Stimulated activated CD8-positive, alpha-beta memory T cell treated with anti-CD3 and anti-CD28 coated beads, Interleukin-7, amount 100 ng/mL, for 1 hour (primary cell): ENCODE measurements at regions not wholly inside any gene's neighbourhood (a gene's known extent, or its start where the extent isn't known, plus 50 kb on each side); places are given as distances from the start of the nearest gene placed in this dataset.
"Not testable (repeated sequence)": the region's sequence is repeated elsewhere in the genome, so short reads cannot be mapped to it uniquely, and the experiment has no call there.

Experiments used
- DNase-seq, 2 donors: peaks; one replicate each; pipeline ENCODE4 v3.0.0-alpha.2; 2020; ENCODE audit warnings: low read depth in 2 of 2

DNA sequence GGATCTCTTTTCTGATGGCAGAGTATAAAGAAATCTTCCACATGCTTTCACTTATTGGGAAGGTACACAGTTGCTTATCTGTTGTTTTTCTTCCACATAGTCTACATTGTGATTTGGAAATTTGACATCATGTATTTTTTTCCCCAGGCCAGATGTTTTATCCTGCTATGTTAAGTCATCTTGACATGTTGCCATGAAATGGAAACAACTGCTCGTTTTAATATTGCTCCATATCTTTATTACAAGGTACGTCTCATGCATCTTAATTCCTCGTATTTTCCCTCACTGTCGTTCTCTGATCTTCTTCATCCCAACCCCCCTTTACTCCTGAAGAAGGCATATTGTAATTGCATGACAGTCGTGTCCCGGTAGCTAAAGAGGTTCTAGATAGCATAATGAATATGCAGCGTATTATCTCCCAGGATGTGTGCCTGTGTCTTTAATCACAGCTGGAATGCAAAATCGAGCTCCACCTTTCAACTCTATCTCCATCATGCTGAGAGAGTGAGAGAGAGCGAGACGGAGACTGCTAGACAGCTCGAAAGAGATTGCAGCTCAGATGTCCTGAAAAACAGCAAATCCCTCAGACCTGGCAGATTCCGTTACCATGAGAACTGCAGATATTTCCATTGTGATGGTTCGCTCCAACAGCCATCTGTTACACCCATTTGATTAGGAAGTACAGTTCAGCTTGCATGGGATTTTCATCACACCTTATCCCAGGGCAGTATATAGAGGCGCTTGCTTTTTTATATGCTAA is 281.7 kb downstream of the TMEM38B start:
- DNase-seq, result no peak

DNA sequence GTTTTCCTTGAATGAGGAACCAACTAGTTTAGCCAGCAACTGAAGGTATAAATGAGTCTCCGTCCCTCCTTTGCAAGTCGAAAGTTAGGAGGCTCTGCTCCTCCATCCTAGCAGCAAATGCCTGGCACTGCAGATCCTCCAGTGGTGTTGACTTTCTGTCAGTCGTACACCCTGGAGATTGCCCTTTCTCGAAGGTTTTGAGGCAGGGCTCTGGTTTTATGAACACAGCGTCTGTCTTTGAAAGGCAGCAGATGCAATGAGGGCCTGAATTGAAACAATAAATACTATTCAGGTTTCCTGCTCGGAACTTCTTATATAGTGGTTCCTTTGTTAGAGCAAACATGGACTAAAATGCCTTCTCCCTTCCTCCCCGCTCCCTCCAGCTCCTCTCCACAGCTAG is 284.0 kb downstream of the TMEM38B start:
- no peak for DNase-seq

DNA sequence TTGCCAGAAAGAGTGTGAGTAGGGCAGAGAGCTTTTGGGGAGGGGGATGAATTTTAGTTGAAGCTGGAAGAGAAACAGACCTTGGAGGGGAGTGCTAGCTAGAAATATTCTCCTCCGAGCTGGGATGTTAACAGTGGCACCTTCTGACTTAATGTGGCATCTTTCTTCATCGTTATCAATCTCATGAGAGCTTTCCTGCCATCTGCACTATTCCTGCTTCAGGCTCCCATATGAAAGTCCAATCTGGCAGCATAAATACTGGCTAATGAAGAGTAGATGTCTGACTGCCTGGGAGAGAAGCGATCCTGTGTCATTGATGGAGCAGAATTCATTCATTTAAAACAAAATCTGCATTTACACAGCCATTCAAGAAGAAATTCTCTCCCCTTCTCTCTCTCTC is 284.5 kb downstream of the TMEM38B start:
- DNase-seq, result no peak

DNA sequence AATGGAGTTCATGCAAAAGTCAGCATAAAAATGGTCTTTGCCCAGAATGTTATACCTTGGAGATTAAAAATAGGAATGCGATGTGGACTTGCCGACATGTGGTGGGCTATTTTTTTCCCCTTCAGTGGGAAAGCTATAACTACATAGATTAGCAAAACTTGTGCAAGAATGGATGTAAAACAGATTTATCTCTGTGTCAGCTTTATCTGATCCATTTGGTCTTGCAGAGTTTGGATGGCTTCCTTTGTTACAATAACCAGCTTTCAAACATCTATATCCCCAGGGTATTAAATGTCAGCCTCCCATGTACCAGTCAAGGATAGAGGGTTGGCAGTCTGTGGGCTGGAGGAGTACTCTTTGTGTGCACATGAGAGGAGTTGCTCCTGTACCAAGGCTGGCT is 284.9 kb downstream of the TMEM38B start:
- DNase-seq, result no peak

DNA sequence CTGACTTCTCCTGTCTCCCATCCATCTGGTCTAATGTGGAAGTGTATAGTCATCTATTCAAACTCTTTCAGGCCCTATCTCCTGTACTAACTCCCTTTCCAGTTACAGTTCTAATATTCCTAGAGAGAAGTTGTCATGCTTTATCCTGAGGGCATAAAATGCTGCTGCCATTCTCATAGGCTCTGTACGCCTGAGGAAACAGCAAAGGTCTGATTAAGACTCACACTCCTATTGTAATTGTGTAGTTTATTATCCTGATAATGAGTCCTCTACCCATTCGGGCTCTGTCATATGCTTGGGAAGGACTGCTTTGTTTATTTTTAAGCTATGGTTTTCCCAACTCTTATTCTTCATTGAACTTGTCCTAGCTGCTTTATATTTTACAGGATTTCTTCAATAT is 290.4 kb downstream of the TMEM38B start:
- no peak for DNase-seq

DNA sequence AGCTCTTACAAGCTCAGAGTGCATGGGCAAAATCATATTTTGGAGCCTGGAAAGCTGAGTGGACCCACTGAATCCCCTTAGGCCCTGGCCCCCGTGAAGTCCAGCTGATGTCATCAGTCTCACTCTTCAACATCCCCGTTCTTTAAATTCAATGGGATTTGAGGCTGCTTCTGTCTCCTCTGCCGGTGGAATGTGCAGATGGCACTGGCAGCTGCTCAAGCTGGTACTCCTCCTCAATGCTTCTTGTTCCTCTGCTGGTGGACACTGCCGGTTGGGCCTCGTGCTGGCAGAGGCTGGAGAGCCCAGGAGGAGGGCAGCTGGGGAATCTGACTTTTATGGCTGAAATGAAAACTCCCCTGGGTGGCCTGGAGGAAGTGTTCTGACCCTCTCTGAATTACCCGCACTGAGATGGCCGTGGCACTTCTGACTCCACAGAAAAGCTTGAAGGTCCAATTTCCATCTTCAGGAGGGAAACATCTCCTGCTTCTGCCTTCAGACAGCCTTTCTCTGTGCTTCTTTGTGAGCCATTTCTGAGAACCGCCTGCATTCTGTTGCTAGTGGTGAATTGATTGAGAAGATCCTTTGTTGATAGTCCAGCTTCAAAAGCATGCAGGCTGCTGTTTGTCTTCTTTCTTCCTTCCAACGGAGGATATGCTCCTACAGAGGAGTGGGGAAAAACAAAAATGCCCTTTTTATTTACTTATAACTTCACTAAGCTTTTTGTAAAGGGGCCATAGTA is 298.9 kb downstream of the TMEM38B start:
- no peak for DNase-seq

- no peak for DNase-seq
Measured at GRCh38 chr9:105993921-105994715, 299.8 kb downstream of the TMEM38B start.

- DNase-seq, result no peak
Measured at GRCh38 chr9:105994970-105995369, 300.6 kb downstream of the TMEM38B start.

DNA sequence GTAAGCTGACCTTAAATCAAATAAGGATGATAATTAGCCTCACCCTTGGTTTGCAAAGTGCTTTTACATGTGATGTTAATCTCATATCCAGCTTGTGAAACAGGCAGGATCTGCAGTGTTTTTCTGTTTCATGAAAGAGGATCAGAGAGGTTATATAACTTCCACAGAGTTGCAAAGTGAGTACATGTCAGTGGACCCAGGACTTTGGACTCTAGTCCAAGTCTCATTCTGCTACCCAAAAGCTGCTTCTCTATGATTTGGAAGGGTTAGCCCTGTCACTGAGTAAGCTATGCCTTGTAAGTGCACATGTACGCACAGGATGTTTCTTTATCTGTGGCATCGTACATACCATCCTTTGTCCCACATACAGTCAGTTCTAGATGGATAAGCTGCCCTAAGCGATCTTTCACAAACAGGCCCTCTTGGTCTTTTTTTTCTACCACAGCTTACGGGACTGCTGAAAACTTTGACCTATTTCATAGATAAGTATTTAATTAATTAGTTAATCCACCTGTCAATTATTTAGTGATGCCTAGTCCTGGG is 322.9 kb downstream of the TMEM38B start:
- no peak for DNase-seq

GRCh38 chr9:106019039-106019680 is 324.8 kb downstream of the TMEM38B start:
- DNase-seq, result no peak

- DNase-seq, result no peak
Measured at GRCh38 chr9:106019702-106020101, 325.4 kb downstream of the TMEM38B start.

DNA sequence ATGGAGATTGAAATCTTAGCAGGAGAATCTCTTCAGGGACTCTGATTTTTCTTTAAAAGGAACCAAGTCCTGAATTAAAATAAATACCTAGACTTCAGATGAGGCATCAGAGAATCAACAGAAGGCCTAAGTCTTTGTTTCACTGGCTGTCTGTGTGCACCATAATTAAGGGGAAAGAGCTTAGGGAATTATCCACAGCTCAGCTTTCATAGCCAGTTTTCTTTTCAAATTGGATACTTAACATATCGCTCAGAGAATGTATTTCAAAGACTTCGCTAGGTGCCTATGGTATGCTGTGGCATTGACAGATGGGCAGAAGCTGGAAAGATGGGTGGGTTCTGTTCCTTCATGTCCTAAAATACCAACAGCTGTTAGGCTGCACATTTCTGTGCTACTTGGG is 325.8 kb downstream of the TMEM38B start:
- no peak for DNase-seq

DNA sequence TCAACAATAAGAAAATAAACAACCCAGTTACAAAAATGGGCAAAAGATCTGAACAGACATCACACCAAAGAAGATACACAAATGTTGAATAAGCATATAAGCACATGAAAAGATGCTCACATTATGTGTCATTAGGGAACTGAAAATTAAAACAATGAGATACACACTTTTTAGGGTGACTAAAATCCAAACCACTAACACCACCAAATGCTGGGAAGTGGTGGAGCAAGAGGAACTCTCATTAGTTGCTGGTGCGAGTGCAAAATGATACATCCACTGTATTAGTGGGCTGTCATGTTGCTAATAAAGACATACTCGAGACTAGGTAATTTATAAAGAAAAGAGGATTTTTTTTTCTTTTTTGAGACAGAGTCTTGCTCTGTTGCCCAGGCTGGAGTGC is 329.1 kb downstream of the TMEM38B start:
- no peak for DNase-seq

GRCh38 chr9:106025453-106025852 is 331.1 kb downstream of the TMEM38B start:
- no peak for DNase-seq

DNA sequence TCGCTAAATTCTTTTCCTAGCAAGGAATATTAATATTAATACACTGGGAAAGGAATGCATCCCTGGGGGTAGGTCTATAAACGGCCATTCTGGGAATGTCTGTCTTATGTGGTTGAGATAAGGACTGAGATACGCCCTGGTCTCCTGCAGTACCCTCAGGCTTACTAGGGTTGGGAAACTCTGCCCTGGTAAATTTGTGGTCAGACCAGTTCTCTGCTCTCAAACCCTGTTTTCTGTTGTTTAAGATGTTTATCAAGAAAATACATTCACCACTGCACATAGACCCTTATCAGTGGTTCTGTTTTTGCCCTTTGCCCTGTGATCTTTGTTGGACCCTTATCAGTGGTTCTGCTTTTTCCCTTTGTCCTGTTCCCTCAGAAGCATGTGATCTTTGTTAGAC is 335.8 kb downstream of the TMEM38B start:
- DNase-seq, result not testable (repeated sequence)

GRCh38 chr9:106032978-106033377 is 338.6 kb downstream of the TMEM38B start:
- no peak for DNase-seq

DNA sequence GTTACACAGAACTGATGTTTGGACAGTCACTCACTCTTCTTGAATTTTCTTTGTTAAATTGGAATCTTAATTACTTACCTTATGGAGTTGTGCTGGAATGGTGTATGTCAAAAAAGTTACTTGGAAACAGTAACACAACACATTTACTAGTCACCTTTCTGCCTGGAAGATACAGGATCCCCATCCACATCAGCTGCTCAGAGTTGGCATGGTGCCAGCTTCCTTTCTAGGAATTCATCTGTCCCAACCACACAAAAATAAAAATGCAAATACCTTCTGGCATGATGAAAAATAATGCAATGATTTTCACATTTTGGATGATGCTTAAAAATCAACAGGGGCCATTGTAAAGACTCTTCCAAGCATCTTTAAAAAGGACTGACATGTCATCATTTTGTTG is 341.5 kb downstream of the TMEM38B start:
- DNase-seq, result no peak

- no peak for DNase-seq
Measured at GRCh38 chr9:106038266-106039001, 344.1 kb downstream of the TMEM38B start.

DNA sequence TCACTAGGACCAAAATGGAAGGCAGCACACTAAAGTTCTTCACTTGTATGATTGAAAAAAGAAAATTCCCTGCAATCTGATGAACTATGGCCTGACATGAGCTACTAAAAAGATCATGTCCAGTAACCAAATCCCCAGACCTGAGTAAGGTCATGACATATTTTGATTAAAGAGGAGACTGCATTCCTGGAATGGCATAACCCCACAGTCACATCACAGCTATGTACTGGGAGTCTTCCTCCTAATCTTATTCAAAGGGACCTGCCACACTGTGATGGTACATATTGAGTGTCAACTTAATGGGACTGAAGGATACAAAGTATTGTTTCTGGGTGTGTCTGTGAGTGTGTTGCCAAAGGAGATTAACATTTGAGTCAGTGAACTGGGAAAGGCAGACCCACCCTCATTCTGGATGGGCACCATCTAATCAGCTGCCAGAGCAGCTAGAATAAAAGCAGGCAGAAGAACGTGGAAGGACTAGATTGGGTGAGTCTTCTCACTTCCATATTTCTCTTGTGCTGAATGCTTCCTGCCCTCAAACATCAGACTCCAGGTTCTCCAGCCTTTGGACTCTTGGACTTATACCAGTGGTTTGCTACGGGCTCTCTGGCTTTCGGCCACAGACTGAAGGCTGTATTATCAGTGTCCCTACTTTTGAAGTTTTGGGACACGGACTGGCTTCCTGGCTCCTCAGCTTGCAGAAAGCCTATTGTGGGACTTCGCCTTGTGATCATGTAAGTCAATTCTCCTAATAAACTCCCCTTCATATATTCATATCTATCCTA is 345.0 kb downstream of the TMEM38B start:
- no peak for DNase-seq

DNA sequence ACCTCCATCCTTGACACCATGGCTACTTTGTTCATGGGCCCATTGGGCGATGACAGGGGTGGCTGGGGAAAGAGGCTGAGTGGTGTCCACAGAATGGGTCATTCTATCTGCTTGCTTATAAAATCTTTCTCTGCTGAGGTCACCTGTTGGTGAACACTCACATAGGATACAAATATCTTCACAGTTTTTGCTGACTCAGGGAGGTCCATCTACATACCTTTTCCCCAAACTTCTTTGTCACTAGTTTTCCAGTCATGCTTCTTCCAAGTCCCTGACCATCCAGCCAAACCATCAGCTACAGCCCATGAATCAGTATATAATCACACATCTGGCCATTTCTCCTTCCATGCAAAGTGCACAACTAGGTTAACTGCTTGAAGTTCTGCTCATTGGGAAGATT is 347.6 kb downstream of the TMEM38B start:
- not testable (repeated sequence) for DNase-seq
